HUES48 (cell line): ENCODE measurements at regions not wholly inside any gene's neighbourhood (a gene's known extent, or its start where the extent isn't known, plus 50 kb on each side); places are given as distances from the start of the nearest gene placed in this dataset.

Experiments used
- H3K27ac ChIP-seq: one replicate; pipeline ENCODE4 v1.7.0; 2013; ENCODE audit warnings: low read depth, low read length, inconsistent platforms
- H3K27me3 ChIP-seq: 2 replicates; pipeline ENCODE4 v1.6.1; 2013; ENCODE audit warnings: mild to moderate bottlenecking, low read length; ENCODE audit not compliant: control insufficient read depth, insufficient read depth
- H3K36me3 ChIP-seq: 2 replicates; pipeline ENCODE4 v1.6.1; 2013; ENCODE audit warnings: low read length; ENCODE audit not compliant: control insufficient read depth, insufficient read depth
- H3K4me1 ChIP-seq: 2 replicates; pipeline ENCODE4 v1.6.1; 2013; ENCODE audit warnings: mild to moderate bottlenecking, low read length; ENCODE audit not compliant: control insufficient read depth, insufficient read depth
- H3K4me3 ChIP-seq: 2 replicates; pipeline ENCODE4 v1.5.1; 2013; ENCODE audit warnings: mild to moderate bottlenecking, low read depth, low read length
- H3K9ac ChIP-seq: 2 replicates; pipeline ENCODE4 v1.6.1; 2013; ENCODE audit warnings: mild to moderate bottlenecking, low read depth, low read length, moderate library complexity
- H3K9me3 ChIP-seq: 2 replicates; pipeline ENCODE4 v1.6.1; 2013; ENCODE audit warnings: low read length; ENCODE audit not compliant: control insufficient read depth, insufficient read depth

- H3K27ac ChIP-seq = no peak overlapping the region
- no peaks in the 10 kb centered on the region for H3K4me1 ChIP-seq
- H3K9me3 ChIP-seq = no peaks in the 10 kb centered on the region
- no peak overlapping the region for H3K9ac ChIP-seq
- H3K36me3 ChIP-seq = no peaks in the 10 kb centered on the region
- no peak overlapping the region for H3K4me3 ChIP-seq
- no peaks in the 10 kb centered on the region for H3K27me3 ChIP-seq
These were observed 435.9 kb downstream of the DCDC2C start for GRCh38 chr2:4139316-4139715.

GRCh38 chr2:4139731-4140130 is 436.4 kb downstream of the DCDC2C start:
- Histone ChIP-seq H3K4me1 (no peaks in the 10 kb centered on the region), H3K9me3 (0 out of 2 replicates have a peak, but pooled peaks cover 2% of the 10 kb centered on the region), H3K9ac (no peak overlapping the region), H3K27me3 (no peaks in the 10 kb centered on the region), H3K27ac (no peak overlapping the region), H3K36me3 (no peaks in the 10 kb centered on the region), H3K4me3 (no peak overlapping the region)

GRCh38 chr2:4140281-4140970 is 437.1 kb downstream of the DCDC2C start:
- Histone ChIP-seq H3K4me3 (no peak overlapping the region), H3K9me3 (0 out of 2 replicates have a peak, but pooled peaks cover 3% of the 10 kb centered on the region), H3K36me3 (no peaks in the 10 kb centered on the region), H3K4me1 (no peaks in the 10 kb centered on the region), H3K9ac (no peak overlapping the region), H3K27ac (no peak overlapping the region), H3K27me3 (no peaks in the 10 kb centered on the region)

GRCh38 chr2:4144731-4145130 is 441.4 kb downstream of the DCDC2C start:
- Histone ChIP-seq H3K9ac (no peak overlapping the region), H3K27me3 (no peaks in the 10 kb centered on the region), H3K4me1 (no peaks in the 10 kb centered on the region), H3K27ac (no peak overlapping the region), H3K9me3 (peaks cover 3% of the 10 kb centered on the region; the same call in 1 of the 2 replicates), H3K4me3 (no peak overlapping the region), H3K36me3 (no peaks in the 10 kb centered on the region)

GRCh38 chr2:4151521-4151920 is 448.1 kb downstream of the DCDC2C start:
- Histone ChIP-seq H3K27me3 (no peaks in the 10 kb centered on the region), H3K27ac (no peak overlapping the region), H3K9ac (no peak overlapping the region), H3K36me3 (no peaks in the 10 kb centered on the region), H3K4me1 (no peaks in the 10 kb centered on the region), H3K4me3 (no peak overlapping the region), H3K9me3 (no peaks in the 10 kb centered on the region; the same call in 1 of the 2 replicates)

GRCh38 chr2:4152051-4152450 is 448.7 kb downstream of the DCDC2C start:
- Histone ChIP-seq H3K9ac (no peak overlapping the region), H3K36me3 (no peaks in the 10 kb centered on the region), H3K27ac (no peak overlapping the region), H3K4me3 (no peak overlapping the region), H3K9me3 (peaks cover 1% of the 10 kb centered on the region), H3K4me1 (no peaks in the 10 kb centered on the region), H3K27me3 (no peaks in the 10 kb centered on the region)

GRCh38 chr2:4168834-4169233 is 465.5 kb downstream of the DCDC2C start:
- peaks cover 96% of the 10 kb centered on the region for H3K9me3 ChIP-seq

GRCh38 chr2:4174796-4175195 is 471.4 kb downstream of the DCDC2C start:
- peaks cover 88% of the 10 kb centered on the region for H3K9me3 ChIP-seq

More at GRCh38 chr2:4168834-4169233, 465.5 kb downstream of the DCDC2C start:
- Histone ChIP-seq H3K27me3 (no peaks in the 10 kb centered on the region), H3K36me3 (no peaks in the 10 kb centered on the region), H3K4me3 (no peak overlapping the region), H3K27ac (no peak overlapping the region), H3K4me1 (no peaks in the 10 kb centered on the region), H3K9ac (no peak overlapping the region)

GRCh38 chr2:4175343-4175742 is 472.0 kb downstream of the DCDC2C start:
- H3K27me3 ChIP-seq = no peaks in the 10 kb centered on the region
- H3K9ac ChIP-seq = no peak overlapping the region
- H3K27ac ChIP-seq = no peak overlapping the region
- no peaks in the 10 kb centered on the region for H3K36me3 ChIP-seq
- H3K9me3 ChIP-seq = peaks cover 88% of the 10 kb centered on the region
- H3K4me1 ChIP-seq = no peaks in the 10 kb centered on the region
- H3K4me3 ChIP-seq = no peak overlapping the region

More at GRCh38 chr2:4174796-4175195, 471.4 kb downstream of the DCDC2C start:
- Histone ChIP-seq H3K4me1 (no peaks in the 10 kb centered on the region), H3K36me3 (no peaks in the 10 kb centered on the region), H3K4me3 (no peak overlapping the region; the same call in none of the 2 replicates), H3K27me3 (no peaks in the 10 kb centered on the region), H3K27ac (no peak overlapping the region), H3K9ac (no peak overlapping the region)

GRCh38 chr2:4180631-4181030 is 477.3 kb downstream of the DCDC2C start:
- Histone ChIP-seq H3K4me1 (no peaks in the 10 kb centered on the region), H3K9me3 (peaks cover 46% of the 10 kb centered on the region)

GRCh38 chr2:4181062-4181461 is 477.7 kb downstream of the DCDC2C start:
- Histone ChIP-seq H3K9me3 (peaks cover 42% of the 10 kb centered on the region), H3K27me3 (no peaks in the 10 kb centered on the region), H3K27ac (no peak overlapping the region), H3K4me3 (no peak overlapping the region), H3K4me1 (no peaks in the 10 kb centered on the region), H3K36me3 (no peaks in the 10 kb centered on the region), H3K9ac (no peak overlapping the region)

More at GRCh38 chr2:4180631-4181030, 477.3 kb downstream of the DCDC2C start:
- Histone ChIP-seq H3K36me3 (no peaks in the 10 kb centered on the region), H3K9ac (no peak overlapping the region), H3K27ac (no peak overlapping the region), H3K4me3 (no peak overlapping the region), H3K27me3 (no peaks in the 10 kb centered on the region)
